CD4-positive, CD25-positive, alpha-beta regulatory T cell (primary cell): ENCODE measurements at regions not wholly inside any gene's neighbourhood (a gene's known extent, or its start where the extent isn't known, plus 50 kb on each side); places are given as distances from the start of the nearest gene placed in this dataset.

Source experiments
- ATAC-seq, 2 donors: fragments of 150-1000 bp; cut with Tn5 transposase; one replicate each; pipeline ENCODE4 v1.10.0; 2021; ENCODE audit warnings: low read depth in 2 of 2, moderate number of reproducible peaks in 2 of 2, moderate library complexity in 1 of 2
- DNase-seq, 3 donors: peaks; one replicate each; pipeline versions ENCODE4 v3.0.0 to v3.0.0-alpha.2; 2012 to 2022; ENCODE audit warnings: mixed read lengths in 1 of 3
- H3K27ac ChIP-seq: one replicate; pipeline ENCODE4 v1.7.0; 2013; ENCODE audit warnings: mild to moderate bottlenecking, low read length; ENCODE audit not compliant: insufficient read depth, poor library complexity, severe bottlenecking
- H3K27me3 ChIP-seq: one replicate; pipeline ENCODE4 v1.7.0; 2013; ENCODE audit warnings: low read length; ENCODE audit not compliant: control insufficient read depth, insufficient read depth
- H3K36me3 ChIP-seq: one replicate; pipeline ENCODE4 v1.7.0; 2013; ENCODE audit warnings: mild to moderate bottlenecking, low read length, moderate library complexity; ENCODE audit not compliant: control insufficient read depth, insufficient read depth
- H3K4me1 ChIP-seq: 2 replicates; pipeline ENCODE4 v1.7.0; 2013; ENCODE audit warnings: mild to moderate bottlenecking, low read length; ENCODE audit not compliant: insufficient read depth, control insufficient read depth, poor library complexity, severe bottlenecking
- H3K4me3 ChIP-seq: one replicate; pipeline ENCODE4 v1.7.0; 2013; ENCODE audit warnings: low read depth, mild to moderate bottlenecking, low read length, moderate library complexity
- H3K9me3 ChIP-seq, 2 experiments: 1 replicate in 1 of 2; 2 replicates in 1 of 2; pipeline ENCODE4 v1.7.0; 2013; ENCODE audit warnings: low read length in 2 of 2, mild to moderate bottlenecking in 1 of 2, moderate library complexity in 1 of 2; ENCODE audit not compliant: control insufficient read depth in 2 of 2
- H3K27ac Mint-ChIP-seq, 3 donors: one replicate each; pipeline ENCODE4 v1.8.0; 2020 to 2022; ENCODE audit warnings: mild to moderate bottlenecking in 3 of 3, mixed read lengths in 3 of 3, moderate library complexity in 2 of 3
- H3K27me3 Mint-ChIP-seq: one replicate; pipeline ENCODE4 v1.8.0; 2022; ENCODE audit warnings: mild to moderate bottlenecking, mixed read lengths
- H3K36me3 Mint-ChIP-seq: one replicate; pipeline ENCODE4 v1.8.0; 2020; ENCODE audit warnings: mixed read lengths
- H3K4me1 Mint-ChIP-seq, 4 donors: one replicate each; pipeline ENCODE4 v1.8.0; 2020 to 2022; ENCODE audit warnings: mixed read lengths in 4 of 4, mild to moderate bottlenecking in 1 of 4
- H3K4me3 Mint-ChIP-seq, 4 donors: one replicate each; pipeline ENCODE4 v1.8.0; 2020 to 2022; ENCODE audit warnings: mild to moderate bottlenecking in 4 of 4, mixed read lengths in 4 of 4, moderate library complexity in 3 of 4
- H3K9me3 Mint-ChIP-seq, 7 donors: one replicate each; pipeline ENCODE4 v1.8.0; 2020 to 2022; ENCODE audit warnings: mixed read lengths in 7 of 7, mild to moderate bottlenecking in 3 of 7, moderate library complexity in 2 of 7

GRCh38 chr9:108419379-108419778 lies 436.4 kb downstream of the ACTL7B start:
- H3K36me3 Mint-ChIP-seq: no peaks in the 10 kb centered on the region
- H3K4me3 Mint-ChIP-seq: no peak overlapping the region
- no peak overlapping the region for H3K4me3 ChIP-seq
- H3K27ac Mint-ChIP-seq: no peak overlapping the region
- no peaks in the 10 kb centered on the region for H3K36me3 ChIP-seq
- H3K9me3 Mint-ChIP-seq: peaks cover 0 to 4% (median 3%) of the 10 kb centered on the region in 7 donors
- H3K27ac ChIP-seq: no peak overlapping the region
- H3K4me1 Mint-ChIP-seq: no peaks in the 10 kb centered on the region
- no peak for DNase-seq
- no peaks in the 10 kb centered on the region for H3K9me3 ChIP-seq
- H3K4me1 ChIP-seq: no peaks in the 10 kb centered on the region
- H3K27me3 Mint-ChIP-seq: no peaks in the 10 kb centered on the region
- no peak for ATAC-seq
- no peaks in the 10 kb centered on the region for H3K27me3 ChIP-seq

- Mint-ChIP-seq H3K36me3 (no peaks in the 10 kb centered on the region), H3K27ac (no peak overlapping the region), H3K9me3 (peaks cover 0 to 6% (median 4%) of the 10 kb centered on the region in 7 donors), H3K4me3 (no peak overlapping the region), H3K4me1 (no peaks in the 10 kb centered on the region), H3K27me3 (no peaks in the 10 kb centered on the region)
- no peaks in the 10 kb centered on the region for H3K9me3 ChIP-seq
- H3K4me3 ChIP-seq: no peak overlapping the region
- H3K36me3 ChIP-seq: no peaks in the 10 kb centered on the region
- H3K27me3 ChIP-seq: no peaks in the 10 kb centered on the region
- no peak overlapping the region for H3K27ac ChIP-seq
- ATAC-seq: no peak
- H3K4me1 ChIP-seq: no peaks in the 10 kb centered on the region
- DNase-seq: no peak
These were observed 438.1 kb downstream of the ACTL7B start for GRCh38 chr9:108417726-108418125.

GRCh38 chr9:108417312-108417711 lies 438.5 kb downstream of the ACTL7B start:
- Mint-ChIP-seq H3K27me3 (no peaks in the 10 kb centered on the region), H3K9me3 (peaks cover 0 to 6% (median 4%) of the 10 kb centered on the region in 7 donors), H3K36me3 (no peaks in the 10 kb centered on the region), H3K27ac (no peak overlapping the region), H3K4me3 (no peak overlapping the region), H3K4me1 (no peaks in the 10 kb centered on the region)
- DNase-seq: no peak
- H3K4me1 ChIP-seq: no peaks in the 10 kb centered on the region
- H3K36me3 ChIP-seq: no peaks in the 10 kb centered on the region
- ATAC-seq: no peak
- H3K4me3 ChIP-seq: no peak overlapping the region
- no peaks in the 10 kb centered on the region for H3K9me3 ChIP-seq
- no peaks in the 10 kb centered on the region for H3K27me3 ChIP-seq
- H3K27ac ChIP-seq: no peak overlapping the region

- no peak overlapping the region for H3K4me3 ChIP-seq
- H3K9me3 ChIP-seq: no peaks in the 10 kb centered on the region
- no peak overlapping the region for H3K27ac ChIP-seq
- H3K4me3 Mint-ChIP-seq: no peak overlapping the region
- H3K4me1 ChIP-seq: no peaks in the 10 kb centered on the region
- no peak overlapping the region for H3K27ac Mint-ChIP-seq
- no peaks in the 10 kb centered on the region for H3K27me3 ChIP-seq
- H3K36me3 Mint-ChIP-seq: no peaks in the 10 kb centered on the region
- H3K4me1 Mint-ChIP-seq: no peaks in the 10 kb centered on the region
- peaks cover 0 to 6% (median 3%) of the 10 kb centered on the region in 7 donors for H3K9me3 Mint-ChIP-seq
- ATAC-seq (no peak), DNase-seq (no peak)
- no peaks in the 10 kb centered on the region for H3K36me3 ChIP-seq
- H3K27me3 Mint-ChIP-seq: no peaks in the 10 kb centered on the region
These were observed 439.5 kb downstream of the ACTL7B start for GRCh38 chr9:108416324-108416723.

- no peak for ATAC-seq
- H3K36me3 Mint-ChIP-seq: no peaks in the 10 kb centered on the region
- Histone ChIP-seq H3K27ac (no peak overlapping the region), H3K4me3 (no peak overlapping the region), H3K4me1 (no peaks in the 10 kb centered on the region), H3K9me3 (no peaks in the 10 kb centered on the region), H3K27me3 (no peaks in the 10 kb centered on the region), H3K36me3 (no peaks in the 10 kb centered on the region)
- H3K9me3 Mint-ChIP-seq: peaks cover 0 to 4% (median 2%) of the 10 kb centered on the region in 7 donors
- no peak overlapping the region for H3K27ac Mint-ChIP-seq
- no peak overlapping the region for H3K4me3 Mint-ChIP-seq
- H3K27me3 Mint-ChIP-seq: no peaks in the 10 kb centered on the region
- DNase-seq: no peak
- no peaks in the 10 kb centered on the region for H3K4me1 Mint-ChIP-seq
These were observed 442.0 kb downstream of the ACTL7B start for GRCh38 chr9:108413809-108414208.

GRCh38 chr9:108412755-108413154 lies 443.0 kb downstream of the ACTL7B start:
- Mint-ChIP-seq H3K4me3 (no peak overlapping the region), H3K27ac (no peak overlapping the region), H3K4me1 (no peaks in the 10 kb centered on the region), H3K36me3 (no peaks in the 10 kb centered on the region), H3K9me3 (peaks cover 0 to 4% (median 2%) of the 10 kb centered on the region in 7 donors), H3K27me3 (no peaks in the 10 kb centered on the region)
- no peaks in the 10 kb centered on the region for H3K4me1 ChIP-seq
- H3K27me3 ChIP-seq: no peaks in the 10 kb centered on the region
- no peaks in the 10 kb centered on the region for H3K36me3 ChIP-seq
- no peak overlapping the region for H3K4me3 ChIP-seq
- DNase-seq (no peak), ATAC-seq (no peak)
- no peaks in the 10 kb centered on the region for H3K9me3 ChIP-seq
- H3K27ac ChIP-seq: no peak overlapping the region

GRCh38 chr9:108411632-108412031 lies 444.2 kb downstream of the ACTL7B start:
- Mint-ChIP-seq H3K36me3 (no peaks in the 10 kb centered on the region), H3K27me3 (no peaks in the 10 kb centered on the region), H3K4me3 (no peak overlapping the region), H3K4me1 (no peaks in the 10 kb centered on the region), H3K9me3 (peaks cover 0 to 5% (median 3%) of the 10 kb centered on the region in 7 donors), H3K27ac (no peak overlapping the region)
- Histone ChIP-seq H3K27me3 (no peaks in the 10 kb centered on the region), H3K9me3 (no peaks in the 10 kb centered on the region), H3K4me1 (no peaks in the 10 kb centered on the region), H3K4me3 (no peak overlapping the region), H3K36me3 (no peaks in the 10 kb centered on the region), H3K27ac (no peak overlapping the region)
- ATAC-seq (no peak), DNase-seq (no peak)

GRCh38 chr9:108410161-108410560 lies 445.6 kb downstream of the ACTL7B start:
- no peak overlapping the region for H3K4me3 Mint-ChIP-seq
- Histone ChIP-seq H3K27ac (no peak overlapping the region), H3K27me3 (no peaks in the 10 kb centered on the region), H3K36me3 (no peaks in the 10 kb centered on the region), H3K4me3 (no peak overlapping the region), H3K4me1 (no peaks in the 10 kb centered on the region), H3K9me3 (no peaks in the 10 kb centered on the region)
- DNase-seq (no peak), ATAC-seq (no peak)
- H3K36me3 Mint-ChIP-seq: no peaks in the 10 kb centered on the region
- H3K27ac Mint-ChIP-seq: no peak overlapping the region
- no peaks in the 10 kb centered on the region for H3K27me3 Mint-ChIP-seq
- no peaks in the 10 kb centered on the region for H3K4me1 Mint-ChIP-seq
- H3K9me3 Mint-ChIP-seq: peaks cover 0 to 9% (median 4%) of the 10 kb centered on the region in 7 donors
